COR-L47 (cell line): ENCODE measurements at regions not wholly inside any gene's neighbourhood (a gene's known extent, or its start where the extent isn't known, plus 50 kb on each side); places are given as distances from the start of the nearest gene placed in this dataset.

ENCODE experiments used
- DNase-seq: peaks from one replicate; lab custom pipeline; 2025; lab: John Stamatoyannopoulos, UW

DNA sequence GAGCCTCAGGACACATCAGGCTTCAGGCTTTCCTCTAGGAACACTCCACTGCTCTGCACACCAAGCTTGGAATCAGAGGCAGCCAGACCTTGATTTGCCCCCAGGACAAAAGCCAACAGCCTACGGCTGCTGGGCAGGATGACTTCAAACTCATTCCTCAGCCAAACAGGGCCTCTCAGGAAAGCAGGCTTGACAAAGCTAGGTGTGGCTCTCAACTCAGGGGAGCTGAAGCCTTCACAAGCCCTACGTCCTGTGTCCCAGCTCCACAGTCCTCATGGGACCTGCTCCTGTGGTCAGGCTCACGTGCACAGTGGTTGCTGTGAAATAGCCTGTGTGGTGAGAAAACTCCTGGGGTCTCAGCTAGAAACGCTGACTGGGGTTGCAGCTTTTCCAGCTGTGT is 398.9 kb upstream of the ZNF507 start:
- no peak for DNase-seq

GRCh38 chr19:31947436-31948115 is 397.8 kb upstream of the ZNF507 start:
- DNase-seq, result no peak

DNA sequence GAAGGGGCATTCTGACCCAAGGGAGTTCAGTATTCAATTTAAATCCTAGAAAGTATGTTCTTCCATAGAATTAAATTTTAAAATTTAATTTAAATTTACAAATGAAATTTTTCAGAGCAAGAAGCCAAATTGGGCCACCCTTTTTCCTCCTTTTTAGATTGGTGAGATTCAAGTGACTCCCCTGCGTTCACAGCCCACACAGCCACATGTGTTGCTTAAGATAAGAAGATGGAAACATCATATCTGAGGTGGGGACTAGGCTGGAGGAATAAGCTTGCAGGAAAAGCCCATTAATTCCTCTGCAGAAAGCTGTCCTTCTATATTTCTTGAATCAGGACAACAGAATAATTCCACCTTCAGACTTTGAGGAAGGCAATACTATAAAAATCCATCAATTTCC is 392.7 kb upstream of the ZNF507 start:
- no peak for DNase-seq

DNA sequence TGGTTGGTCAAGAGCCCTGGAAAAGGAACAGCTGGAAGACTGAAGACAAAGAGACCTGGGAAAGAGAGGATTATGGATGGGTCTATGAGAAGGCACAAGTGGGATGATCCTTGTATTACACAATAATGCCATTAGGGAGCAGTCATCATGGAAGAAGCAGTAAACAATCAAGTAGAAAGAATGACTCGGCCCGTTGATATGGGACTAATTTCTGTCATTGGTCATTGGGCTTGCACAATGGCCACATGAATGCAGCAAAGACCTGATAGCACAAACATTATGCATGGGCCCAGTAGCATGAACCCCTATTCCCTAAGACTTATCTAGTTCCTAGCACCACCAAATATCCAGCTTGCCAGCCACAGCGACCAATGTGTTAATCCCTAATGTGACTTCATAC is 390.3 kb upstream of the ZNF507 start:
- DNase-seq, result no peak

- no peak for DNase-seq
These were observed 389.5 kb upstream of the ZNF507 start for GRCh38 chr19:31955884-31956283.

DNA sequence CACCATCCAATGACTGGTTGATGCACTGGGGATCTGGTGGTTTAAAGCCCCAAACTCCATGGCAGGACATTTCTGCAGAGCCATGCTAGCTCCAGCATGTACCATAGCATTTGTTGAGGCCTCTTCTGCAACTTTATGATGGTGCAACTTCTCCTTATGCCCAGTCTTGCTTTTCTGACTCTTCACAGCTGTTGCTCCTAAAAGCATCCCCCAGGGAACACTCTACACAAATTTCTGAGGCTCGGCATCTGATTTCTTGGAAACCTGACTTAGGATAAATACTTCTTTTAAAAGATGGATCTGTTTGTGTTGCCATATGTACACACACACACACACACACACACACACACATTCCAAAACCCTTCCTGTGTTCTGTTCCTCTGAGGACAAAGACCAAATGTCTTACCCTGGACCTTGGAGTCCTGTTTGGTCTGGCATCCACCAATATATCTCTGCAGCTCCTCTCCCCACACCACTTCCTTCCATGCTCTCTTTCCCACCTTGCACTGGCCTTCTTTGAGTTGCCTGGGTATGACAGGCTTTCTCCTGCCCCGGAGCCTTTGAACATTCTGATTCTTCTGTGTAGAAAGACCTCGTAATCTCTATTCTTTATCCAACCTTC is 388.5 kb upstream of the ZNF507 start:
- DNase-seq, result no peak

GRCh38 chr19:31957711-31958110 is 387.7 kb upstream of the ZNF507 start:
- DNase-seq, result no peak

DNA sequence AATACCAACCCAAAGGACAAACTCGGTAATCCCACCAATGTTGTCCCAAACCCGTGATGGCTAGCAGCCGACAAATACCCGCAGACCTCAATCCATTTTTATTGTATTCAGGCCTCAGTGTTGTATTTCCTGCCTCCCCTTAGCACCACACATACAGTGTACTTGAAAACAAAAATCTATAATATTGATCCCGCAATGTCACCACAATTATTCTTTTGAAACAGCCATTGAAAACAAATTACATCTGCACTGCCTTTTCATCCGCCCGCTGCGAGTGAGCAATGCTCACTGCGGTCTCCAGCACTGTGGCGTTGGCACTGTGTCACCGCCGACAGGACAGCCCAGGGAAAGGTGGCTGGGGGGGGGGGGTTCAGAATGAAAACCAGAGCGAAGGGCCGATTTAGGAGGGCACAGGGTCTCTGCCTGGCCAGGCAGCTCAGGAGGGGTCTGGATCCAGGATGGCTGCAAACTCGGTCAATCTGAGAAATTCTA is 385.8 kb upstream of the ZNF507 start:
- DNase-seq, result no peak

DNA sequence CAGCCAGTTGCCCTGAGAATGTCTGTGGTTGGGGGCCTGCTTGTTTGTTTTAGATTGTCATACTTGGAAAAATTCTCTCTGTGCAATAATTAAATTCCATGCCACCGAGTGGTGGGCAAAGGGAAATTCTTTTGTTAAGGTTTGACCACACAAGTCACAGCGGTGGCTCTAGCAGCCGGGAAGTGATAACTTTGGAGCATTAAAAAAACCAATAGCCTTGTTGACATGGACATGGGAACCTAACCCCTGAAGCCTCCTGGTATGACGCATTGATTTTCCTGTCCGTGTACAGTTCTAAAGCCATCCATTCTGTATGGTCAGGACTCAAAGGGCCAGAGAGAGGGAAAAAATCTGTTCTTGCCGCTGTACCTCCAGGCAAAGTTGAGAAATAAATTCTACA is 384.9 kb upstream of the ZNF507 start:
- no peak for DNase-seq

GRCh38 chr19:31961191-31961590 is 384.2 kb upstream of the ZNF507 start:
- no peak for DNase-seq

DNA sequence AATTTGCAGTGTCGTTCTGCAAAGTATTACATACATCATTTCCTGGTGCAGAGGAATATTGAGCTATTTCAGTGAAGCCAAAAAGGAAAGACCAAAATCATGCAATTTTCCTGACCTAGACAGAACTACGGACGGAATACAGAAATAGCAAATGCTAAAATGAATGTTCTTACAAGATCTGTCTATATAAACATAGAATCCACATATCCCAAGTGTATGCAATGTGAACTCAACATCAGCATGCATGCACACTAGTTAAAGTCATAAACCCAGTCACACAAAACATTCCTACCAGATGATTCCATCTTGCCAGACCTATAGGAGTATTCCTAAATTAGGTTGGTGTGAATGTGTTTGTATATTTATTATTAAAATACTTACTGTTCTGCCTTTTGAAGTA is 383.7 kb upstream of the ZNF507 start:
- DNase-seq, result no peak

GRCh38 chr19:31962561-31962996 is 382.8 kb upstream of the ZNF507 start:
- no peak for DNase-seq

DNA sequence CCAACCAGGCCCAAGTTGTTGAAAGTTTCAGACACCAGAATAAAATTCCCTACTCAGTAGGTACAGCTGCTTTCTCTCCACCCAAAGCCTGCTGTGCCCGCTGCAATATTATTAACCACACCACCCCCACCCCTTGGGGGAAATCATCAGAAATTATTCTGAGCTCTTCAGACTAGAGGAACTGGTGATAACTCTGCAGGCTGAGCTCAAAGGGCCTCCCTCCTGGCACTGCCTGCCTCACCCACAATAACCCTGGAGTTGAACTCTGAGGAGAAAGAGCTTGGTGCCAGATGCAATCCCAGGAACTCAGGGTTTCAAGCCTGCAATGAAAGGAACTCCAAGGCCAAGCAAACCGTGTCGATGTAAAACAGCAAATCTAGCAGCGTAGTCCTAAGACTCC is 381.7 kb upstream of the ZNF507 start:
- no peak for DNase-seq

DNA sequence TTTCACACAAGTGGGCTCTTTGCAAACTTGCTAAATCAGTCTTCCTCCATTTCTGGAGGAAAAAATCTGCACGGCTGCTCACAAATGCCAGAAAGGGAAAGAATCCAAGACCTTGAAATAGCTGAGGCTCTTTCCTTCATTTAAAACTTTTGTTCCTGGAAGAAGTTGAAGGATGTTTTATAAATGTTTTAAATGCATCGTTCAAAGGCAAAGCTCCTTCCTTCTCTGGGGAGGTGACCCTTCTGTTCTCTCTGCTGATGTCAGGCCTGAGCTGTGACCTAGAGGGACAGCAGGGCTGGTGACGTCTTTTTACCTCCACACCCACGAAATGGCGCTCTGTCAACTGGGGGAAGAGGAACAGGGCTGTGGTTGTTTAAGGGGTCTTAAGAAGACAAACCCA is 376.4 kb upstream of the ZNF507 start:
- DNase-seq, result no peak

DNA sequence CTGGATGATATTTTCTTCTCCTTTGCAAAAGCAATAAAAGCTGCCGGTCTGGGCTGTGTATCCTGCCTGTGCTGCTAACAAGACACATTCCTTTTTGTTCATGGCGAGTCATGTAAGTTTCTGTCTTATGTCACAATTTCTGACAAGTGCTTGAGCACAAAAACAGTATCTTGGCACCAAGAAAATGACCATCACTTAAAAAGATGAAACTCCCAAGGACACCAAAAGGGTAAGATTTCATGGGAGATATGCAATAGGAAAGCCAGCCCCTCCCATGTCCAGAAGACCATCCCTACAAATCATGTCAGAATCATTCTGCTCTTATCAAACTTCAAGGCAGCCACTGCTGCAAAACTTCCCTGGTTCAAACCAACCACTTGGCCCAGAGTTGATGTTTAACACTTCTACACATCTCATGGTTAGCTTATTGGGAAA is 375.4 kb upstream of the ZNF507 start:
- DNase-seq, result no peak

DNA sequence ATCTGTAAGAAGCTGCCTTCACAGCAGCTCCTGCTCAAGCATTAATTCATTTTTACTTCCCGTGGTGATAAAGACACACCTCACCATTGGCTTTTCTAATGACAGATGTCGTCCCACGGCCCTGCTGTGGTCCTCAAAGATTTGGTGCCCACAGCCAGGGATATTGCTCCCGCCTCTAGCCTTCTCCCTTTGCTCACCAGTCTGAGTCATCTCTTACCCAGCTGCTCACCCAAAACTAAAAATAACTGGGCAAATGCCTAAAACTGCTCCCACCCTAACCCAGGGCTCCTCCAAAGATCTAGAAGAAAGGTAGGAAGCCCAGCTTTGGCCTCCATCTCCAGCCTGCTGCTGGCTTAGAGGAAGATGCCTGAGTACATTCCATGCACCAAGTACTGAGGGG is 371.1 kb upstream of the ZNF507 start:
- DNase-seq, result no peak

- no peak for DNase-seq
These were observed 370.5 kb upstream of the ZNF507 start for GRCh38 chr19:31974941-31975340.

- DNase-seq, result no peak
These were observed 369.9 kb upstream of the ZNF507 start for GRCh38 chr19:31975461-31975860.

DNA sequence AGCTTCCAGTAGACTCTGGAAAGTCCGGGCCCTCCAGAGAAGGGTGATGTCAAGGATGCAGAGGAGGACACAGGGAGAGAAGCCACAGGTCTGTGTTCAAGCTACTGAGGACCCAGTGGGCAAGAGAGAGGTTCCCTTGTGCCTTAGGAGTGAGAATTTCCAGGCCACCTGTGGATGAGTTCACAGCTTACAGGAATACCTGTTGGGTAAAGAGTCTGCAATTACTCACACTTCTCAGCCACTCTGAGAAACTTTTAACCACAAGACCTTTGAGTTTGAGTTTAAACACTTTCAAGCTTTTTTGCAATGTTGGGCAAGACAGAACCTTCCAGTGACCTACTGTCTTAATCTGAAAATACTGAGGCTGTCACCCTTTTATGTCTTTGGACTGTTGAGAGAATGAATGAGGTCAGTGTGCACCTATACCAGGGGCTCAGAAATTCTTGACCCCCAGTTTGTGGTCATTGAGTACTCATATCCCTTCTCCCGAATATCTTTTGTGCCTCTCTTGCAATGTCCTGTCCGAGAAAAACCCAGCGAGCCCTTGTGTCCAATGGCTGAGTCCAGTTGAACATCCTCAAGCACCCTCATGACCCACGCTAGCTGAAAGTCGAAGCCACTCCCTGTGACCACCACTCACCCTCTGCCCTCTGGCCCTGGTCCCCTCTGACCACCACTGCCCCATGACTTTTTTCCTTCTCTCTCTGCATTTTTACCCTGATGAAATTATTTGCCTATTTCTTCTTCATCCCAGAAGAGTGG is 368.5 kb upstream of the ZNF507 start:
- no peak for DNase-seq

GRCh38 chr19:31979362-31979761 is 366.0 kb upstream of the ZNF507 start:
- DNase-seq, result no peak

DNA sequence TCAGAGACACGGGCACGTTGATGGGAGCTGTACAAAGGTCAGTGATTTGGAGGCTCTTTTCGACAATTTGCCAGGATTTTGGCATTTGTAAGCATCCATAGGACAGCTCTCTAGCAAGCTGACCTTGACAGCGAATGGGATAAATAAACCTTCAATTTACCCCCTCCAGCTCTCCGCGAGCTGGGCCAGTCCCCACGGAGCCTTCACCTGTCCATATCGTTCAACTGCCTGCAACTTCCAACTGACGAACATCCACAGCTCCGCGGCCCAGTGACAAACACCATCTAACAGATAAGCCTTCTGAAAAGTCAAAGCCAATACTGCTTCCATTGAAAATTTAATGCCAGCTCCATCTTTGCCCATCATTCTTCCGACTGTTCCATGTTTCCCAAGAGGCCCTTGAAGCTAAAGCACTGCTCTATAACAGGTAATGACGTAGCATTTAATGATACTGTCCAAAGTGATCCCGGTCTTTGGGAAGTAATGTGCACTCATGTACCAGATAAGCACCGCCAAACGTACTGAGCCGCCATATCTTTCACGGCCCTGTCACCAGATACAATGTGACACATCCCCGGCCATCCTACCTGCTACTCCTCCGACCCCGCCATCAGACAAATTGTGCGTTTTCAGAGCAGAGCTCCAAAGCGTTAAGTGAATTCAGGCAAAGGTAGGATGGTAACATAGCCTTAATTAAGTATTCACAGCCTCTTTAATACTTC is 365.3 kb upstream of the ZNF507 start:
- no peak for DNase-seq

DNA sequence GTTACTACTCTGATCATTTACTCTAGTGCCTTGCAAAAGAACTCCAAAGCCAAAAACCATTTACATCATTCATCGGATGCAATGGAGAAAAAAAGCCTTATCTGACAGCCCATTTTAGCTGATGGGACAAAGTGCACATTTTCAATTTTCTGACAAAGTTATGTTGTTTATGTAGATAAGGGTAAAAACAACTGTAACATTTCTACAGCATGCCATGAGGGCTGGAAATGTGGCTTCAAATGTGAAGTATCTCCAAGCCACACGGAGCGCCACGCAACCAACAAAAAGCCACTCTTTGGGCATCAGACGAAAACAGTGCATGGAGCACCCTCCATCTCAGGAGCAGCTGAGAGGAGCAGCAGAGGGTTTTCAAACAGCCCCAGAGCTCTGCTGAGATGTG is 364.6 kb upstream of the ZNF507 start:
- no peak for DNase-seq
